NCI-H526 treated with DMSO at 0.1 percent for 48 hours (cell line): ENCODE measurements at regions not wholly inside any gene's neighbourhood (a gene's known extent, or its start where the extent isn't known, plus 50 kb on each side); places are given as distances from the start of the nearest gene placed in this dataset.
"Not testable (repeated sequence)": the region's sequence is repeated elsewhere in the genome, so short reads cannot be mapped to it uniquely, and the experiment has no call there.

Experiments
- DNase-seq: peaks from one replicate; lab custom pipeline; 2025; lab: John Stamatoyannopoulos, UW

- not testable (repeated sequence) for DNase-seq
These were observed 450.7 kb downstream of the ZNF33B start for GRCh38 chr10:42187501-42188195.

DNA sequence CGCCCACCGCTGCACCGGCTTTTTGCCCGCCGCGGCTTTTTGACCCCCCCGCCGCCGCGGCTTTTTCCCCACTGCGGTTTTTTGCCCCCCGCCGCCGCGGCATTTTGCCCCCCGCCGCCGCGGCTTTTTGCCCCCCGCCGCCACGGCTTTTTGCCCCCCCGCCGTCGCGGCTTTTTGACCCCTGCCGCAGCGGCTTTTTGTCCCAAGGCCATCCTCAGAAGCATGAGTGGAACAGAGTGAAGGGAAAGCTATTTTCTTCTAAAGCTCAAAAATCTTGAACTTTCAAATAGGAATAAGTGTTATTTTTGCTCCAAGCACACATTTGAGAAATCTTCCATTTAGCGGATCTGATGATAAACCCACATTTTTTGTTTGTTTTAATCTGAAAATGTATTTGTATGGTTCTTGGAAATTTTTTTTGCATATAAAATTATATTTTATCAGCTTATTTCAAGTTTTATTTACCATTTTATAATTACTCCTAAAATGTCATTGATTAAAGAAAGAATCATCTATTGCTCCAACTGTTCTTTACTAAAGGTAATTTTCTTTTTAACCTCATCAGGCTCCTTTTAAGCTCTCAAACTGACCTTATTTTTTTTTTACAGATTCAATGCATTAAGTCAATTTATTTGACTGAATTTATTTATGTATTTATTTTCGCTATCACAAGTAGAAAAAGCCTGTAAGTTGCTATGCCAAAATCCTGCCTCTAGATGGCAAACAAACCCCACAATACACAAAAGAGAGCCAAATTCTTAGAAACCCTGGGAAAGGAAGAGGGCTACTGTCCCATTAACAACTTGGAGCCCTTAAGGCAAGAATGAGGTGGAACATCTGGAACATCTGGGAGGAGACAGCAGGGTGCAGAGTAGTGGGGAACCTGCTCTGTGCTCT is 460.3 kb downstream of the ZNF33B start:
- DNase-seq = not testable (repeated sequence)

- no peak for DNase-seq
These were observed 461.1 kb downstream of the ZNF33B start for GRCh38 chr10:42177077-42177792.

DNA sequence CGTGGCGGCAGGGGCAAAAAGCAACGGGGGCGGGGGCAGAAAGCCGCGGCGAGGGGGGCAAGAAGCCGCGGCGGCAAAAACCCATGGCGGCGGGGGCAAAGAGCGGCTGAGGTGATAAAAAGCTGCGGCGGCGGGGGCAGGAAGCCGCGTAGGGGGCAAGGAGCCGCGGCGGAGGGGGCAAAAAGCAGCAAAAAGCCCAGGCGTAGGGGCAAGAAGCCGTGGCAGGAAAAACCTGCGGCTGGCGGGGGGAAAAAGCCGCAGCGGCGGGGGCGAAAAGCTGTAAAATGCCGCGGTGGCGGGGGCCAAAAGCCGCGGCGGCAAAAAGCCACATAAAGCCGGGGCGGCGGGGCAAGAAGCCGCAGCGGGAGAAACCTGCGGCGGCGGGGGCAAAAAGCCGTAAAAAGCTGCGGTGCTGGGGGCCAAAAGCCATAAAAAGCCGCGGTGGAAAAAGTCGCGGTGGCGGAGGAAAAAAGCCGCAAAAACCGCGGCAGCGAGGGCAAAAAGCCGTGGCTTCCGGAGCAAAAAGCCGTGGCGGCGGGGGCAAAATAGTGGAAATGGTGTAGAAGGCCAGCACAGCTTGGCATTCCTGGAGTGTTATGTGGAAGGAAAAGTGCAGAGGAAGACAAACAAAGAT is 487.8 kb downstream of the ZNF33B start:
- no peak for DNase-seq

DNA sequence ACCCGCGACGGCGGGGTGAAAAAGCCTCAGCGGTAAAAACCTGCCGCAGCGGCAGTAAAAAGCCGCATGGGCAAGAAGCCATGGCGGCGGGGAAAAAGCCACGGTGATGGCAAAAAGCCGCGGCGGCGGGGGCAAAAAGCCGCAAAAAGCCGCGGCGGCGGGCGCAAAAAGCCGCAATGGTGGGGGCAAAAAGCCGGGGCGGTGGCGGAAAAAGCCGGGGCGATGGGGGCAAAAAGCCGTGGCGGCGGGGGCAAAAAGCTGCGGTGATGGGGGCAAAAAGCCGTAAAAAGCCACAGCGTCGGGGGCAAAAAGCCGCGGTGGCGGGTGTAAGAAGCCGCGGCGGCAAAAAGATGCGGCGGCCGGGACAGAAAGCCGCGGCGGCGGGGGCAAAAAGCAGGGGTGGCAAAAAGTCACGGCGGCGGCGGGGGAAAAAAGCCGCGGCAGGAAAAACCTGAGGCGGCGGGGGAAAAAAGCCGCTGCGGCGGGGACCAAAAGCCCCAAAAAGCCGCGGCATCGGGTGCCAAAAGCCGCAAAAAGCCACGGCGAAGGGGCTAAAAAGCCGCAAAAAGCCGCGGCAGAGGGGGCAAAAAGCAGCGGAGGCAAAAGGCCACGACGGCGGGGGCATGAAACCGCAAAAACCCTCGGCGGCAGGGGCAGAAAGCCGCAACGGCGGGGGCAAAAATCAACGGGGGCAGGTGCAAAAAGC is 488.5 kb downstream of the ZNF33B start:
- DNase-seq = no peak

DNA sequence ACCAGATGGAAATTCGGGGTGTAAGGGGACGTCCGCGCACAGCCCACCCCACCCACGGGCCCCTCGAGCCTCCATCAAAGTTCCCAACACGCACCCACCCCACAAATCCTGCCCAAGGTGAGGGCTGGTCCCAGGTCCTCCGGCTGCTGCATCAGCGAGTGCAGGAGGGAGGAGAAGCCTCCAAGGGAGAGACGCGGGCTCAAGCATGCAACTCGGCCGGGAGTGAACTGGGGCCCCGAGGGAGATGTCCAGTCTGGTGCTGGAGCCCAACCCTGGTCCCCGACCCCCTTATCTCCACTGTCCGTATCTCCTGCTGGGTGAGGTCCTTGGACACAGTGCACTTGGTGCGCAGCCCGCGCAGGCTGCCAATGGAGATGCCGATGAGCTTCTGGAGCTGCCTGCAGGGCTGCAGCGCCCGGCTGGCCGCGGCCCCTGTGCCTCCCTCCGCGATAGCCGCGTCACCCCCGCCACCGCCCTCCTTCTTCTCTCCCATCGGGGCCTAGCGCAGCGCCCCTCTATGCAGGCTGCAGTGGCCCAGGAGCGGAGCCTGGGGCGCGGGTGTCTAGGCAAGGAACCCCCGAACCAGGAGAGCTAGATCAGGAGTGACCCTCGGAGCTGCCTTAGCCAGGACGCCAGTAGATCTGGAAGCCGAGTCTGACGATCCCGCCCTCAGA is 489.2 kb downstream of the ZNF33B start:
- DNase-seq = no peak

DNA sequence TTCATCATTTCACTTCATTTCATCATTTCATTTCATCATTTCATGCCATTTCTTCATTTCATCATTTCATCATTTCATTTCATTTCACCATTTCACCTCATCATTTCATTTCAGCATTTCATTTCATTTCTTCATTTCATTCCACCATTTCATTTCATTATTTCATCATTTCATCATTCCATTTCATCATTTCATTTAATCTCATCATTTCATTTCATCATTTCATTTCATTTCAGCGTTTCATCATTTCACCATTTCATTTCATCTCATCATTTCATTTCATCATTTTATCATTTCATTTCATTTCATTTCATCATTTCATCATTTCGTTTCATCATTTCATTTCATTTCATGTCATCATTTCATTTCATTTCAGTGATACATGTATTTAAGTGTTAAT is 492.2 kb downstream of the ZNF33B start:
- not testable (repeated sequence) for DNase-seq

DNA sequence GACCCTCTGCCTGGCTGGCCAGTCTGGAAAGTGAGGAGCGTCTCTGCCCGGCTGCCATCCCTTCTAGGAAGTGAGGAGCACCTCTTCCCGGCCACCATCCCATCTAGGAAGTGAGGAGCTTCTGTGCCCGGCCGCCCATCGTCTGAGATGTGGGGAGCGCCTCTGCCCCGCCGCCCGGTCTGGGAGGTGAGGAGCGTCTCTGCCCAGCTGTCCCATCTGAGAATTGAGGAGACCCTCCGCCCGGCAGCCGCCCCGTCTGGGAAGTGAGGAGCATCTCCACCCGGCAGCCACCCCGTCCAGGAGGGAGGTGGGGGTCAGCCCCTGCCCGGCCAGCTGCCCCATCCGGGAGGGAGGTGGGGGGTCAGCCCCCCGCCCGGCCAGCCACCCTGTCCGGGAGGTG is 500.3 kb downstream of the ZNF33B start:
- not testable (repeated sequence) for DNase-seq

DNA sequence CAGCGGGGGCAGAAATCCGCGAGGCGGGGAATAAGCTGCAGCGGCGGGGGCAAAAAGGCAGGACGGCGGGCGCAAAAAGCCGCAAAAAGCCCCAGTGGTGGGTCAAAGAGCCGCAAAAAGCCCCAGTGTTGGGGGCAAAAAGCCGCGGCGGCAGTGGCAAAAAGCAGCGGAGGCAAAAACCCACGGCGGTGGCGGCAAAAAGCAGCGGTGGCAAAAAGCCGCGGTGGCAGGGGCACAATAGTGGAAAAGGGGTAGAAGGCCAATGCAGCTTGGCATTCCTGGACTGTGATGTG is 525.3 kb downstream of the ZNF33B start:
- DNase-seq = no peak

DNA sequence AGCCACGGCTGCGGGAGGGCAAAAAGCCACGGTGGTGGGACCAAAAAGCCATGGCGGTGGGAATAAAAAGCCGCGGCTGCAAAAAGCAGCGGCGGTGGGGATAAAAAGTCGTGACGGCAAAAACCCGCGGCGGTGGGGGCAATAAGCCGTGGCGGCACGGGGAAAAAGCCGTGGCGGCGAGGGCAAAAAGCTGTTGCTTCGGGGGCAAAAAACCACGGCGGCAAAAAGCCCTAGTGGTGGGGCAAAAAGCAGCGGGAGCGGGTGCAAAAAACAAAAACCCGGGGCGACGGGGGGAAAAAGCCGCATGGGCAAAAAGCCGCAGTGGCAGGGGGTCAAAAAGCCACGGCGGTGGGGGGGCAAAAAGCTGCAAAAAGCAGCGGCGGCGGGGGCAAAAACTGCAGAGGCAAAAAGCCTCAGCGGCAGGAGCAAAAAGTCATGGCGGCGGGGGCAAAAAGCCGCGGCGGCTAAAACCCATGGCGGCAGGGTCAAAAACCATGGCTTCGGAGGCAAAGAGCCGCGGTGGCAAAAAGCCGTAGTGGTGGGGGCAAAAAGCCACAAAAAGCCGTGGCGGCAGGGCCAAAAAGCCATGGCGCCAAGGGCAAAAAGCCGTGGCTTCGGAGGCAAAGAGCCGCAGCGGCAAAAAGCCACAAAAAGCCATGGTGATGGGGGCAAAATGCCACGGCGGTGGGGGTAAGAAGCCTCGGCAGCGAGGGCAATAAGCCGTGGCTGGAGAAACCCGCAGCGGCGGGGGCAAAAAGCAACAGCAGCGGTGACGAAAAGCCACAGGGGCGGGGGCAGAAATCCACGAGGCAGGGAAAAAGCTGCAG is 525.8 kb downstream of the ZNF33B start:
- DNase-seq = no peak

GRCh38 chr10:42111661-42112330 is 526.6 kb downstream of the ZNF33B start:
- DNase-seq = no peak

GRCh38 chr10:42111076-42111475 is 527.3 kb downstream of the ZNF33B start:
- no peak for DNase-seq
